HepG2 (cell line): ENCODE measurements at regions not wholly inside any gene's neighbourhood (a gene's known extent, or its start where the extent isn't known, plus 50 kb on each side); places are given as distances from the start of the nearest gene placed in this dataset.

Experiments used
- ARNT2 ChIP-seq: sonication (generic); formaldehyde crosslinking; IDR thresholded peaks from 2 replicates; pipeline ENCODE4 v1.8.0; 2022; ENCODE audit warnings: mild to moderate bottlenecking, low read depth, missing genetic modification reagents, moderate library complexity
- ATAD3A ChIP-seq: sonication (generic); formaldehyde crosslinking; IDR thresholded peaks from 2 replicates; pipeline ENCODE4 v1.4.0; 2020; ENCODE audit warnings: missing genetic modification reagents
- MLLT10 ChIP-seq: sonication (generic); formaldehyde crosslinking; IDR thresholded peaks from 2 replicates; pipeline ENCODE4 v1.4.0; 2020; ENCODE audit warnings: missing genetic modification reagents
- RFXAP ChIP-seq: sonication (generic); formaldehyde crosslinking; IDR thresholded peaks from 2 replicates; pipeline ENCODE4 v1.4.0; 2020; ENCODE audit warnings: missing genetic modification reagents, borderline replicate concordance
- ZNF678 ChIP-seq: sonication (generic); formaldehyde crosslinking; IDR thresholded peaks from 2 replicates; pipeline ENCODE4 v1.4.0; 2020; ENCODE audit warnings: mild to moderate bottlenecking, missing genetic modification reagents
- TF ChIP-seq, protein P1 (sequence below): sonication (generic); formaldehyde crosslinking; IDR thresholded peaks from 2 replicates; pipeline ENCODE4 v1.5.1; 2020; ENCODE audit warnings: mild to moderate bottlenecking, missing genetic modification reagents, borderline replicate concordance
- TF ChIP-seq, protein P2 (sequence below): sonication (generic); formaldehyde crosslinking; IDR thresholded peaks from 2 replicates; pipeline ENCODE4 v1.4.0; 2020; ENCODE audit warnings: missing genetic modification reagents
- TF ChIP-seq, protein P3 (sequence below), 2 experiments: sonication (generic) in 1 of 2; formaldehyde crosslinking in 1 of 2; IDR thresholded peaks; 2 replicates each; pipeline versions ENCODE4 v1.4.0 to v1.6.1; 2018 to 2020; ENCODE audit warnings: missing genetic modification reagents in 2 of 2, borderline replicate concordance in 1 of 2, low read depth in 1 of 2, mild to moderate bottlenecking in 1 of 2, missing biosample characterization in 1 of 2
- TF ChIP-seq, protein P4 (sequence below): sonication (generic); formaldehyde crosslinking; IDR thresholded peaks from 2 replicates; pipeline ENCODE4 v1.8.0; 2022; ENCODE audit warnings: mild to moderate bottlenecking, missing genetic modification reagents, moderate library complexity
- TF ChIP-seq, protein P5 (sequence below): sonication (generic); formaldehyde crosslinking; IDR thresholded peaks from 2 replicates; pipeline ENCODE4 v1.4.0; 2020; ENCODE audit warnings: mild to moderate bottlenecking, low read depth, missing genetic modification reagents

DNA sequence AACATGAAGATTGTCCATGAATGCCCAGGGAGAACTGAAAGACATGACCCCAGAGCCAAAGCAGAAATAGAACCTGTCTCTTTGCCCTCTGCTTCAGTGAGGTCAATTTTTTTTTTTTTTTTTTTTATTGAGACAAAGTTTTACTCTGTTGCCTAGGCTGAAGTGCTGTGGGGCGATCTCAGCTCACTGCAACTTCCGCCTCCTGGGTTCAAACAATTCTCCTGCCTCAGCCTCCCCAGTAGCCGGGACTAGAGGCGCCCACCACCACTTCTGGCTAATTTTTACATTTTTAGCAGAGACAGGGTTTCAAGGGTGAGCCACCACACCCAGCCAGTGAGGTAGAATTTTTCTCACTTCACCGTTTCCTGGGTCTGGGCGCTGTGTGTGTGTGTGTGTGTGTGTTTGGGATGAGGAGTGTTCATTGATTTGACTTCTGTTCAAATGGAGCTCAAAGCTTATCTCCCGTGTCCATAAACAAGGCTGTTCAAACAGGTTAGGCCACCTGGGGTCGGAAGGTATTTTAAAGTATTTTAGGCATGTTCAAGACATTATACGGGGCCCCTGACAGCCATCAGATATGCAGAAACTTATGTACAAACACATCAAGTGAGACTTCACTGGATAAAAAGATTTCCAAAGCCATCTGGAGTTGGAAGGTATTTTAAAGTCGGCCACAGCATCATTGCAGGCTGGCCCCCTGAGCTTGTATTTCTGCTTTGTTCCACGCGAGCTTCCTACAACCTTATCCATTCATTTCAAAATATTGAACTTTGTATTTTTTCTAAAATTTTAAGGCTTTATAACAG lies 93.8 kb downstream of the MAP3K8 start (continued):
- TF ChIP-seq, protein P1, sequence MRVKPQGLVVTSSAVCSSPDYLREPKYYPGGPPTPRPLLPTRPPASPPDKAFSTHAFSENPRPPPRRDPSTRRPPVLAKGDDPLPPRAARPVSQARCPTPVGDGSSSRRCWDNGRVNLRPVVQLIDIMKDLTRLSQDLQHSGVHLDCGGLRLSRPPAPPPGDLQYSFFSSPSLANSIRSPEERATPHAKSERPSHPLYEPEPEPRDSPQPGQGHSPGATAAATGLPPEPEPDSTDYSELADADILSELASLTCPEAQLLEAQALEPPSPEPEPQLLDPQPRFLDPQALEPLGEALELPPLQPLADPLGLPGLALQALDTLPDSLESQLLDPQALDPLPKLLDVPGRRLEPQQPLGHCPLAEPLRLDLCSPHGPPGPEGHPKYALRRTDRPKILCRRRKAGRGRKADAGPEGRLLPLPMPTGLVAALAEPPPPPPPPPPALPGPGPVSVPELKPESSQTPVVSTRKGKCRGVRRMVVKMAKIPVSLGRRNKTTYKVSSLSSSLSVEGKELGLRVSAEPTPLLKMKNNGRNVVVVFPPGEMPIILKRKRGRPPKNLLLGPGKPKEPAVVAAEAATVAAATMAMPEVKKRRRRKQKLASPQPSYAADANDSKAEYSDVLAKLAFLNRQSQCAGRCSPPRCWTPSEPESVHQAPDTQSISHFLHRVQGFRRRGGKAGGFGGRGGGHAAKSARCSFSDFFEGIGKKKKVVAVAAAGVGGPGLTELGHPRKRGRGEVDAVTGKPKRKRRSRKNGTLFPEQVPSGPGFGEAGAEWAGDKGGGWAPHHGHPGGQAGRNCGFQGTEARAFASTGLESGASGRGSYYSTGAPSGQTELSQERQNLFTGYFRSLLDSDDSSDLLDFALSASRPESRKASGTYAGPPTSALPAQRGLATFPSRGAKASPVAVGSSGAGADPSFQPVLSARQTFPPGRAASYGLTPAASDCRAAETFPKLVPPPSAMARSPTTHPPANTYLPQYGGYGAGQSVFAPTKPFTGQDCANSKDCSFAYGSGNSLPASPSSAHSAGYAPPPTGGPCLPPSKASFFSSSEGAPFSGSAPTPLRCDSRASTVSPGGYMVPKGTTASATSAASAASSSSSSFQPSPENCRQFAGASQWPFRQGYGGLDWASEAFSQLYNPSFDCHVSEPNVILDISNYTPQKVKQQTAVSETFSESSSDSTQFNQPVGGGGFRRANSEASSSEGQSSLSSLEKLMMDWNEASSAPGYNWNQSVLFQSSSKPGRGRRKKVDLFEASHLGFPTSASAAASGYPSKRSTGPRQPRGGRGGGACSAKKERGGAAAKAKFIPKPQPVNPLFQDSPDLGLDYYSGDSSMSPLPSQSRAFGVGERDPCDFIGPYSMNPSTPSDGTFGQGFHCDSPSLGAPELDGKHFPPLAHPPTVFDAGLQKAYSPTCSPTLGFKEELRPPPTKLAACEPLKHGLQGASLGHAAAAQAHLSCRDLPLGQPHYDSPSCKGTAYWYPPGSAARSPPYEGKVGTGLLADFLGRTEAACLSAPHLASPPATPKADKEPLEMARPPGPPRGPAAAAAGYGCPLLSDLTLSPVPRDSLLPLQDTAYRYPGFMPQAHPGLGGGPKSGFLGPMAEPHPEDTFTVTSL (CRISPR knock-in tag): peak; percentile 87; the same call in 1 of the 2 replicates
- TF ChIP-seq ZNF678 (no peak), RFXAP (CRISPR knock-in tag) (0 out of 2 replicates have a peak, but pooled peaks have one; percentile 36), ARNT2 (CRISPR knock-in tag) (no peak), MLLT10 (no peak), ATAD3A (CRISPR knock-in tag) (no peak)
- TF ChIP-seq, protein P2, sequence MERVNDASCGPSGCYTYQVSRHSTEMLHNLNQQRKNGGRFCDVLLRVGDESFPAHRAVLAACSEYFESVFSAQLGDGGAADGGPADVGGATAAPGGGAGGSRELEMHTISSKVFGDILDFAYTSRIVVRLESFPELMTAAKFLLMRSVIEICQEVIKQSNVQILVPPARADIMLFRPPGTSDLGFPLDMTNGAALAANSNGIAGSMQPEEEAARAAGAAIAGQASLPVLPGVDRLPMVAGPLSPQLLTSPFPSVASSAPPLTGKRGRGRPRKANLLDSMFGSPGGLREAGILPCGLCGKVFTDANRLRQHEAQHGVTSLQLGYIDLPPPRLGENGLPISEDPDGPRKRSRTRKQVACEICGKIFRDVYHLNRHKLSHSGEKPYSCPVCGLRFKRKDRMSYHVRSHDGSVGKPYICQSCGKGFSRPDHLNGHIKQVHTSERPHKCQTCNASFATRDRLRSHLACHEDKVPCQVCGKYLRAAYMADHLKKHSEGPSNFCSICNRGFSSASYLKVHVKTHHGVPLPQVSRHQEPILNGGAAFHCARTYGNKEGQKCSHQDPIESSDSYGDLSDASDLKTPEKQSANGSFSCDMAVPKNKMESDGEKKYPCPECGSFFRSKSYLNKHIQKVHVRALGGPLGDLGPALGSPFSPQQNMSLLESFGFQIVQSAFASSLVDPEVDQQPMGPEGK (CRISPR knock-in tag): peak; percentile 37; the same call in 1 of the 2 replicates
- TF ChIP-seq, protein P3, sequence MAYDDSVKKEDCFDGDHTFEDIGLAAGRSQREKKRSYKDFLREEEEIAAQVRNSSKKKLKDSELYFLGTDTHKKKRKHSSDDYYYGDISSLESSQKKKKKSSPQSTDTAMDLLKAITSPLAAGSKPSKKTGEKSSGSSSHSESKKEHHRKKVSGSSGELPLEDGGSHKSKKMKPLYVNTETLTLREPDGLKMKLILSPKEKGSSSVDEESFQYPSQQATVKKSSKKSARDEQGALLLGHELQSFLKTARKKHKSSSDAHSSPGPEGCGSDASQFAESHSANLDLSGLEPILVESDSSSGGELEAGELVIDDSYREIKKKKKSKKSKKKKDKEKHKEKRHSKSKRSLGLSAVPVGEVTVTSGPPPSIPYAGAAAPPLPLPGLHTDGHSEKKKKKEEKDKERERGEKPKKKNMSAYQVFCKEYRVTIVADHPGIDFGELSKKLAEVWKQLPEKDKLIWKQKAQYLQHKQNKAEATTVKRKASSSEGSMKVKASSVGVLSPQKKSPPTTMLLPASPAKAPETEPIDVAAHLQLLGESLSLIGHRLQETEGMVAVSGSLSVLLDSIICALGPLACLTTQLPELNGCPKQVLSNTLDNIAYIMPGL (CRISPR knock-in tag; IDR thresholded peaks at IDR 0.05; ENCODE audit: borderline replicate concordance in 1 of 2, low read depth in 1 of 2): no peak
- TF ChIP-seq, protein P4, sequence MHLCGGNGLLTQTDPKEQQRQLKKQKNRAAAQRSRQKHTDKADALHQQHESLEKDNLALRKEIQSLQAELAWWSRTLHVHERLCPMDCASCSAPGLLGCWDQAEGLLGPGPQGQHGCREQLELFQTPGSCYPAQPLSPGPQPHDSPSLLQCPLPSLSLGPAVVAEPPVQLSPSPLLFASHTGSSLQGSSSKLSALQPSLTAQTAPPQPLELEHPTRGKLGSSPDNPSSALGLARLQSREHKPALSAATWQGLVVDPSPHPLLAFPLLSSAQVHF: no peak
- TF ChIP-seq, protein P5, sequence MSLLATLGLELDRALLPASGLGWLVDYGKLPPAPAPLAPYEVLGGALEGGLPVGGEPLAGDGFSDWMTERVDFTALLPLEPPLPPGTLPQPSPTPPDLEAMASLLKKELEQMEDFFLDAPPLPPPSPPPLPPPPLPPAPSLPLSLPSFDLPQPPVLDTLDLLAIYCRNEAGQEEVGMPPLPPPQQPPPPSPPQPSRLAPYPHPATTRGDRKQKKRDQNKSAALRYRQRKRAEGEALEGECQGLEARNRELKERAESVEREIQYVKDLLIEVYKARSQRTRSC (CRISPR knock-in tag): no peak
